ENCODE measurements at regions not wholly inside any gene's neighbourhood (a gene's known extent, or its start where the extent isn't known, plus 50 kb on each side); places are given as distances from the start of the nearest gene placed in this dataset.

DNA sequence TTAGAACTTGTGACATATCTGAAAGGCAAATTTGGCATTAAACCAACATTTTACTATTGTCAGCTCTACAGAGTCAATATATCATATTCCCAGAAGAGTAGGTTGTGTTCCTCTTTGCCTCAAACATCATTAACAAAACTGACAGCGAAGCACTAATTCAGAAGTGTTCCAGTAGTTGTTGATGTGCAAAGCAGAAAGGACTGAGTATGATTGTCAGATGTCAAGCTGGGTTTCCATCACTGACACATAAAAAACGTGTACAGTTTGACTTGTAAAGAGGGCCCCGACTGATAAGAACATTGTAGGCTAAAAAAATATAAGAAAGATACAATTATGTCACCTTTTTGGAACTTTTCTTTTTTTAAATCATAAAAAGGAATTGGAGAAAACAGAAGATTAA is 101.5 kb upstream of the ZNF608 start:
- Histone ChIP-seq H3K27me3 (ENCODE audit: low read depth) (no peaks in the 10 kb centered on the region), H3K27ac (no peak overlapping the region), H3K4me3 (no peak overlapping the region), H3K4me1 (no peaks in the 10 kb centered on the region), H3K9me3 (no peaks in the 10 kb centered on the region), H3K36me3 (no peaks in the 10 kb centered on the region)
- no peak for ATAC-seq
- intact Hi-C loops (cut with DNase I), result no loop called here
- no peak for DNase-seq
- TF ChIP-seq, protein P1, sequence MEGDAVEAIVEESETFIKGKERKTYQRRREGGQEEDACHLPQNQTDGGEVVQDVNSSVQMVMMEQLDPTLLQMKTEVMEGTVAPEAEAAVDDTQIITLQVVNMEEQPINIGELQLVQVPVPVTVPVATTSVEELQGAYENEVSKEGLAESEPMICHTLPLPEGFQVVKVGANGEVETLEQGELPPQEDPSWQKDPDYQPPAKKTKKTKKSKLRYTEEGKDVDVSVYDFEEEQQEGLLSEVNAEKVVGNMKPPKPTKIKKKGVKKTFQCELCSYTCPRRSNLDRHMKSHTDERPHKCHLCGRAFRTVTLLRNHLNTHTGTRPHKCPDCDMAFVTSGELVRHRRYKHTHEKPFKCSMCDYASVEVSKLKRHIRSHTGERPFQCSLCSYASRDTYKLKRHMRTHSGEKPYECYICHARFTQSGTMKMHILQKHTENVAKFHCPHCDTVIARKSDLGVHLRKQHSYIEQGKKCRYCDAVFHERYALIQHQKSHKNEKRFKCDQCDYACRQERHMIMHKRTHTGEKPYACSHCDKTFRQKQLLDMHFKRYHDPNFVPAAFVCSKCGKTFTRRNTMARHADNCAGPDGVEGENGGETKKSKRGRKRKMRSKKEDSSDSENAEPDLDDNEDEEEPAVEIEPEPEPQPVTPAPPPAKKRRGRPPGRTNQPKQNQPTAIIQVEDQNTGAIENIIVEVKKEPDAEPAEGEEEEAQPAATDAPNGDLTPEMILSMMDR (IDR thresholded peaks at IDR 0.05), result no peak

DNA sequence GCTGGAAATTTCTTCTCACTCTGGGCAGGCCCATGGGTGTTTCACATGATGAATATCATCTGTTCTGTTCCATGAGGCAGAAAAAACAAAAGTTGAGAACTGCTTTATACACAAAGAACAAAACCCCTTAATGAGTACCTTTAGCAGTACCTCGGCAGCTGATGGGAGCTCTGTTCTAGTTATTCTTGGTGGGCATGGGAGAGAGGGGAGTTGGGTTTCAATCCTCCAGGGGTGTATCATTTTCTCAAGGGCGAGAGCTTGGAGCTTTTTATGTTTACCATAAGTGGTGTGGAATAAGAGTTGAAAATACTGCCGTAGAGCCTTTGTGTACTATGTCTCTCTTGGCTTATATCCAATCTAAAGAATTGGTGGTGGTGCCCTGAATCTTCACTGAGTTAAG is 103.3 kb upstream of the ZNF608 start:
- Histone ChIP-seq H3K36me3 (no peaks in the 10 kb centered on the region), H3K27me3 (ENCODE audit: low read depth) (no peaks in the 10 kb centered on the region), H3K9me3 (no peaks in the 10 kb centered on the region), H3K4me1 (no peaks in the 10 kb centered on the region), H3K27ac (no peak overlapping the region), H3K4me3 (no peak overlapping the region)
- no peak for ATAC-seq
- intact Hi-C loops (cut with DNase I), result no loop called here
- DNase-seq, result no peak
- TF ChIP-seq, protein P1 (IDR thresholded peaks at IDR 0.05), result no peak

GRCh38 chr5:124856726-124857125 is 110.3 kb upstream of the ZNF608 start:
- no peak for DNase-seq
- Histone ChIP-seq H3K27ac (no peak overlapping the region), H3K9me3 (no peaks in the 10 kb centered on the region), H3K36me3 (no peaks in the 10 kb centered on the region), H3K4me3 (no peak overlapping the region), H3K27me3 (ENCODE audit: low read depth) (no peaks in the 10 kb centered on the region), H3K4me1 (no peaks in the 10 kb centered on the region)
- TF ChIP-seq, protein P1 (IDR thresholded peaks at IDR 0.05), result no peak
- intact Hi-C loops (cut with DNase I), result no loop called here
- ATAC-seq, result no peak

DNA sequence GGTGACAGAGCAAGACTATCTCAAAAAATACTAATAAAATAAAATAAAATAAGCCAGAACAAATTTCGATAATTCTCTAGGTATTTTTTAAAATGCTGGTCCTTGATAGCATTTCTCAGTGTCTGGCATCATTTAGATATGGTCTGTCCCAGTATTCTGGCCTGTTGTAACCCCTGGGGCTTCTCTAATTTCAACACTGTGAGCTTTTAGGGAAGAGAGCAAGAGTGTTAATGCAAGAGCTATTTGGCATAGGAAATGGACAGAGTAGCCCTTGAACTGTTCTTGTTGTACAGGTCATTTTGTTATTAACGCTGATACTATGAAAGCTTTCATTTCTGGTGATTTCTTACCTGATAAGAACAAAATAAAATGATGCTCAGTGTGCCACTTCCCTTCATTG is 112.2 kb upstream of the ZNF608 start:
- Histone ChIP-seq H3K4me3 (no peak overlapping the region), H3K36me3 (no peaks in the 10 kb centered on the region), H3K27ac (no peak overlapping the region), H3K27me3 (ENCODE audit: low read depth) (no peaks in the 10 kb centered on the region), H3K4me1 (no peaks in the 10 kb centered on the region), H3K9me3 (no peaks in the 10 kb centered on the region)
- TF ChIP-seq, protein P1 (IDR thresholded peaks at IDR 0.05), result no peak
- ATAC-seq (peak; percentile 60 to 72), DNase-seq (no peak)
- intact Hi-C loops (cut with DNase I), result no loop called here

DNA sequence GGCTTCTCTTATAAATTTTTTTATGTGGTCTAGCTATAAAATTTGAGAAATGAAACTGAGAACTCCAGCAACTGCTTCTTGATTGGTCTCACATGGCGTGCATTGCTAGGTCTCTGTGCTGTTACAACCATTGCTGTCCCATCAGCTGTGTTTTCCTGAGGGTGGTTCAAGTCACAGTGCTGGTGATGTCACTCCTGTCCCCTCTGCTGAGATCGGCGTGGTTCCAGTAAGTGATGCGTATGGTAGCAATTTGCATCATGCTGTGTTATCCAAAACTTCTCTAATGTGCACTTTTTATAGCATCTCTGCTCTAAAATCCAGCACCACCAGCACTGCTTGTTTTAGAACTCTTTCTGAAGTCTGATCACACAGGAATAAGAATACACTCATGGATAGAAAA is 112.6 kb upstream of the ZNF608 start:
- TF ChIP-seq, protein P1 (IDR thresholded peaks at IDR 0.05), result no peak
- Histone ChIP-seq H3K36me3 (no peaks in the 10 kb centered on the region), H3K4me1 (no peaks in the 10 kb centered on the region), H3K4me3 (no peak overlapping the region), H3K27ac (no peak overlapping the region), H3K27me3 (ENCODE audit: low read depth) (no peaks in the 10 kb centered on the region), H3K9me3 (no peaks in the 10 kb centered on the region)
- ATAC-seq, result peak in 1 of 2 donors; percentile 72
- intact Hi-C loops (cut with DNase I), result no loop called here
- DNase-seq, result no peak
